CD4-positive, alpha-beta T cell (primary cell): ENCODE measurements at regions not wholly inside any gene's neighbourhood (a gene's known extent, or its start where the extent isn't known, plus 50 kb on each side); places are given as distances from the start of the nearest gene placed in this dataset.
"Not testable (repeated sequence)": the region's sequence is repeated elsewhere in the genome, so short reads cannot be mapped to it uniquely, and the experiment has no call there.

ENCODE experiments used
- ATAC-seq: fragments of 200-7000 bp; cut with Tn5 transposase; one replicate; pipeline ENCODE4 v1.10.0; 2022; ENCODE audit warnings: mild to moderate bottlenecking; ENCODE audit not compliant: poor library complexity
- CTCF ChIA-PET: fragments of 350-600 bp; sonication (Branson Sonifier 250); formaldehyde crosslinking; loops from one replicate; lab custom pipeline; 2021; ENCODE audit warnings: antibody characterized with exemption, inconsistent platforms; lab: Charles Lee
- POLR2A ChIA-PET: fragments of 350-600 bp; sonication (Branson Sonifier 250); formaldehyde crosslinking; loops from one replicate; lab custom pipeline; 2021; ENCODE audit warnings: antibody characterized with exemption, inconsistent platforms; lab: Charles Lee
- DNase-seq, 14 experiments: peaks; one replicate each; pipeline ENCODE4 v3.0.0-alpha.2; 2013 to 2020; ENCODE audit warnings: mixed read lengths in 2 of 14
- H3K27ac ChIP-seq, 2 donors: one replicate each; pipeline versions ENCODE4 v1.5.1 to v1.7.0; 2013; ENCODE audit warnings: low read length in 2 of 2, low read depth in 1 of 2, mild to moderate bottlenecking in 1 of 2
- H3K27me3 ChIP-seq, 2 experiments: 1 replicate in 1 of 2; 2 replicates in 1 of 2; pipeline versions ENCODE4 v1.6.1 to v1.7.0; 2013; ENCODE audit warnings: low read length in 2 of 2, control low read depth in 1 of 2, mild to moderate bottlenecking in 1 of 2, moderate library complexity in 1 of 2; ENCODE audit not compliant: insufficient read depth in 2 of 2, control insufficient read depth in 1 of 2
- H3K36me3 ChIP-seq: one replicate; pipeline ENCODE4 v1.6.1; 2013; ENCODE audit warnings: low read length, control low read depth; ENCODE audit not compliant: insufficient read depth
- H3K4me1 ChIP-seq: one replicate; pipeline ENCODE4 v1.6.1; 2013; ENCODE audit warnings: low read length, control low read depth; ENCODE audit not compliant: insufficient read depth
- H3K4me3 ChIP-seq: one replicate; pipeline ENCODE4 v1.5.1; 2013; ENCODE audit warnings: mild to moderate bottlenecking, low read length, moderate library complexity
- H3K9me3 ChIP-seq, 2 experiments: 1 replicate in 1 of 2; 2 replicates in 1 of 2; pipeline versions ENCODE4 v1.6.1 to v1.7.0; 2013; ENCODE audit warnings: low read length in 2 of 2, mild to moderate bottlenecking in 2 of 2, control low read depth in 1 of 2, moderate library complexity in 1 of 2; ENCODE audit not compliant: control insufficient read depth in 1 of 2, insufficient read depth in 1 of 2
- H3K27ac Mint-ChIP-seq: one replicate; pipeline ENCODE4 v1.8.0; 2020; ENCODE audit warnings: mixed read lengths
- H3K27me3 Mint-ChIP-seq: one replicate; pipeline ENCODE4 v1.8.0; 2021; ENCODE audit warnings: mixed read lengths
- H3K36me3 Mint-ChIP-seq: one replicate; pipeline ENCODE4 v1.8.0; 2021; ENCODE audit warnings: low read depth, mixed read lengths
- H3K4me1 Mint-ChIP-seq: one replicate; pipeline ENCODE4 v1.8.0; 2021; ENCODE audit warnings: low read depth, mixed read lengths
- H3K4me3 Mint-ChIP-seq: one replicate; pipeline ENCODE4 v1.8.0; 2020; ENCODE audit warnings: mild to moderate bottlenecking, mixed read lengths
- H3K9me3 Mint-ChIP-seq: one replicate; pipeline ENCODE4 v1.8.0; 2020; ENCODE audit warnings: mixed read lengths
- intact Hi-C, 2 experiments: fragments of 100-400 bp; cut with DNase I in 1 of 2; cut with micrococcal nuclease in 1 of 2; formaldehyde crosslinking; loops; one replicate each; pipeline versions ENCODE4 v1.15.1 to v1.9.0; 2023 to 2025; cut with DNase I, micrococcal nuclease
- TF ChIP-seq, protein P1 (sequence below): fragments of 200-600 bp; IDR thresholded peaks from one replicate; pipeline ENCODE4 v1.8.0; 2022; ENCODE audit warnings: antibody characterized with exemption, mild to moderate bottlenecking

DNA sequence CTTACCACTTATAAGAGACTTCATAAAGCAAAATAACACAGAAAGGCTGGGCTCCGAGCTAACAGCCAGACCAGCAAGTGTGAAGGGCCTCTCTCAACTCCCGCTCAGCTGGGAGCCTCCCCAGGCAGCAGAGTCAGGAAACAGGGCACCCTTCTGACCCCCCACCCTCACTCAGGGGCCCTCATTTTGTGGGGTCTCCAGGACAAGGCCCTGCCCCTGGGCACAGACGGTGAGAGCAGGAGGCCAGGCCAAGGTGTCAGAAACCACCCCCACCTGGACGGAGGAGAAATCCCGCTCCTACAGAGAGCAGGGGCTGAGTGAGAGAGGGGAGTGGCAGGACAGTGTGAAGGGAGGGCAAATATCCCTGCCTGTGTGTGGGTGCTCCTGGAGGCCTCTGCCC is 135.8 kb upstream of the FOXD4L5 start:
- H3K27me3 ChIP-seq: no peaks in the 10 kb centered on the region
- Mint-ChIP-seq H3K4me1 (no peaks in the 10 kb centered on the region), H3K9me3 (peaks cover 22% of the 10 kb centered on the region), H3K27ac (no peak overlapping the region), H3K4me3 (no peak overlapping the region), H3K27me3 (no peaks in the 10 kb centered on the region), H3K36me3 (no peaks in the 10 kb centered on the region)
- H3K4me1 ChIP-seq: no peaks in the 10 kb centered on the region
- ATAC-seq (no peak), DNase-seq (no peak)
- no peaks in the 10 kb centered on the region for H3K36me3 ChIP-seq
- ChIA-PET CTCF (no interaction called here), POLR2A (no interaction called here)
- peaks cover 8 to 39% of the 10 kb centered on the region in 2 experiments for H3K9me3 ChIP-seq
- H3K4me3 ChIP-seq: no peak overlapping the region
- intact Hi-C loops: no loop called here
- no peak overlapping the region for H3K27ac ChIP-seq
- TF ChIP-seq, protein P1, sequence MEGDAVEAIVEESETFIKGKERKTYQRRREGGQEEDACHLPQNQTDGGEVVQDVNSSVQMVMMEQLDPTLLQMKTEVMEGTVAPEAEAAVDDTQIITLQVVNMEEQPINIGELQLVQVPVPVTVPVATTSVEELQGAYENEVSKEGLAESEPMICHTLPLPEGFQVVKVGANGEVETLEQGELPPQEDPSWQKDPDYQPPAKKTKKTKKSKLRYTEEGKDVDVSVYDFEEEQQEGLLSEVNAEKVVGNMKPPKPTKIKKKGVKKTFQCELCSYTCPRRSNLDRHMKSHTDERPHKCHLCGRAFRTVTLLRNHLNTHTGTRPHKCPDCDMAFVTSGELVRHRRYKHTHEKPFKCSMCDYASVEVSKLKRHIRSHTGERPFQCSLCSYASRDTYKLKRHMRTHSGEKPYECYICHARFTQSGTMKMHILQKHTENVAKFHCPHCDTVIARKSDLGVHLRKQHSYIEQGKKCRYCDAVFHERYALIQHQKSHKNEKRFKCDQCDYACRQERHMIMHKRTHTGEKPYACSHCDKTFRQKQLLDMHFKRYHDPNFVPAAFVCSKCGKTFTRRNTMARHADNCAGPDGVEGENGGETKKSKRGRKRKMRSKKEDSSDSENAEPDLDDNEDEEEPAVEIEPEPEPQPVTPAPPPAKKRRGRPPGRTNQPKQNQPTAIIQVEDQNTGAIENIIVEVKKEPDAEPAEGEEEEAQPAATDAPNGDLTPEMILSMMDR: no peak

DNA sequence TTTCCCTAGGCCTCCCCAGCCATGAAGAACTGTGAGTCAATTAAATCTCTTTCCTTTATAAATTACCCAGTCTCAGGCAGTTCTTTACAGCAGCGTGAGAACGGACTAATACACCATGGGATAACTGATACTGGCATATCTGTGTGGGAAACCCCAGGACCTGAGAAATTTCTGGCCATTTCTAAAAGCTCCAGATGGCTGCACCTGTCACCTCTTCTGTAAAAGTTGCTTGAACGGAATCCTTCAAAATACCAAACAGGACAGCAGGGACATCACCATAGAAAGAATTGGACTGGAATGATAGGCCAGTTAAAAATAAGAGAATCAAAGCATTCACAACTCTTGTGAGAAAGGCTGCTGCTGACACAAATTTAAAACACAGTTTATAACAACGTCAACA is 134.0 kb upstream of the FOXD4L5 start:
- H3K27ac Mint-ChIP-seq, POLR2A ChIA-PET, H3K27me3 ChIP-seq, H3K36me3 ChIP-seq, H3K36me3 Mint-ChIP-seq, H3K27ac ChIP-seq, DNase-seq, H3K4me1 ChIP-seq, H3K4me3 Mint-ChIP-seq, H3K4me3 ChIP-seq, H3K27me3 Mint-ChIP-seq, H3K4me1 Mint-ChIP-seq, intact Hi-C loops, CTCF ChIA-PET, ATAC-seq: not testable (repeated sequence)
- H3K9me3 ChIP-seq: peaks cover 3 to 28% of the 10 kb centered on the region in 2 experiments
- peaks cover 18% of the 10 kb centered on the region for H3K9me3 Mint-ChIP-seq

GRCh38 chr9:65416948-65417347 is 131.9 kb upstream of the FOXD4L5 start:
- H3K4me3 ChIP-seq, H3K27me3 Mint-ChIP-seq, DNase-seq, H3K36me3 ChIP-seq, H3K27me3 ChIP-seq, CTCF ChIA-PET, intact Hi-C loops, POLR2A ChIA-PET, ATAC-seq, H3K4me3 Mint-ChIP-seq, H3K27ac Mint-ChIP-seq, H3K36me3 Mint-ChIP-seq, H3K4me1 ChIP-seq, H3K4me1 Mint-ChIP-seq, H3K27ac ChIP-seq: not testable (repeated sequence)
- H3K9me3 ChIP-seq: peaks cover 0 to 29% of the 10 kb centered on the region in 2 experiments
- peaks cover 21% of the 10 kb centered on the region for H3K9me3 Mint-ChIP-seq

DNA sequence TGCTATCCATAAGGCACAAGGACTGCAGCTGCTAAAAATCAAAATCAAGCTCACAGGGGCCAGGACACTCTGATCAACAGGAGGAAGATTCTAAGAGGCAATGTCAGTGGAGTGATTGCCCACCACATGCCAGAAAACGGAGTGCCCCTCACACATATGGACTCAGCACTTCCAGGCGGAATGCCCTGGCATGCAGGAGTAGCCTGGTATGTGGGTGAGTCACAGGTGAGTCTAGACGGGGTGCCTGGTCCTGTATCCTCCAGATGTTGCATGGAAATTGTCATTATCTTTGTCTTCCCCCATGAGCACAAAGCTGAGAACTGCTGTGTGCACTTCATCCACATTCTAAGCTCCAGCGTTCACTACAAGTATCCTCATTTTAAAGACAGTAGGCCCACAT is 129.2 kb upstream of the FOXD4L5 start:
- H3K9me3 ChIP-seq: peaks cover 5 to 47% of the 10 kb centered on the region in 2 experiments
- H3K4me1 Mint-ChIP-seq, H3K4me1 ChIP-seq, H3K4me3 ChIP-seq, H3K27ac ChIP-seq, DNase-seq, intact Hi-C loops, H3K4me3 Mint-ChIP-seq, H3K36me3 ChIP-seq, ATAC-seq, CTCF ChIA-PET, POLR2A ChIA-PET, H3K36me3 Mint-ChIP-seq, H3K27me3 ChIP-seq, H3K27ac Mint-ChIP-seq, H3K27me3 Mint-ChIP-seq: not testable (repeated sequence)
- peaks cover 14% of the 10 kb centered on the region for H3K9me3 Mint-ChIP-seq

GRCh38 chr9:65413371-65413770 is 128.4 kb upstream of the FOXD4L5 start:
- H3K4me3 ChIP-seq, CTCF ChIA-PET, H3K4me3 Mint-ChIP-seq, POLR2A ChIA-PET, H3K27me3 Mint-ChIP-seq, H3K27ac ChIP-seq, H3K27ac Mint-ChIP-seq, ATAC-seq, H3K27me3 ChIP-seq, H3K4me1 Mint-ChIP-seq, H3K4me1 ChIP-seq, H3K36me3 ChIP-seq, DNase-seq, intact Hi-C loops, H3K36me3 Mint-ChIP-seq: not testable (repeated sequence)
- peaks cover 13% of the 10 kb centered on the region for H3K9me3 Mint-ChIP-seq
- peaks cover 5 to 56% of the 10 kb centered on the region in 2 experiments for H3K9me3 ChIP-seq
